OCI-LY7 (cell line): ENCODE measurements at regions not wholly inside any gene's neighbourhood (a gene's known extent, or its start where the extent isn't known, plus 50 kb on each side); places are given as distances from the start of the nearest gene placed in this dataset.

Source experiments
- CTCF ChIP-seq: fragments of 200-600 bp; sonication (generic); conservative IDR thresholded peaks from 2 replicates; pipeline ENCODE4 v1.5.1; 2014; ENCODE audit warnings: mild to moderate bottlenecking, antibody characterized with exemption, low read length, moderate library complexity, mixed read lengths
- EZH2phosphoT487 ChIP-seq: fragments of 200-600 bp; sonication (generic); IDR thresholded peaks from 2 replicates; pipeline ENCODE4 v1.6.1; 2018; ENCODE audit warnings: low read depth, borderline replicate concordance, mild to moderate bottlenecking, mixed run types, antibody characterized with exemption, low read length, moderate library complexity, mixed read lengths

- TF ChIP-seq CTCF = no peak
- TF ChIP-seq EZH2phosphoT487 = no peak
Observed at GRCh38 chr1:232435729-232436128, 194.2 kb downstream of the SIPA1L2 start.
